H9 (cell line): ENCODE measurements at regions not wholly inside any gene's neighbourhood (a gene's known extent, or its start where the extent isn't known, plus 50 kb on each side); places are given as distances from the start of the nearest gene placed in this dataset.

Experiments
- DNase-seq: peaks from one replicate; pipeline ENCODE4 v3.0.0-alpha.2; 2017
- H2AFZ ChIP-seq: one replicate; pipeline ENCODE4 v1.6.1; 2013; ENCODE audit warnings: mild to moderate bottlenecking, low read length, control low read depth, moderate library complexity
- H2AK5ac ChIP-seq: 2 replicates; pipeline ENCODE4 v1.6.1; 2013; ENCODE audit warnings: low read length, control low read depth, mixed read lengths; ENCODE audit not compliant: insufficient read length
- H2BK120ac ChIP-seq: one replicate; pipeline ENCODE4 v1.6.1; 2013; ENCODE audit warnings: low read depth, mild to moderate bottlenecking, low read length, control low read depth, inconsistent platforms; ENCODE audit not compliant: poor library complexity, severe bottlenecking
- H2BK12ac ChIP-seq: 2 replicates; pipeline ENCODE4 v1.6.1; 2013; ENCODE audit warnings: low read length, control low read depth, mixed read lengths, low read depth; ENCODE audit not compliant: insufficient read length
- H2BK15ac ChIP-seq: 2 replicates; pipeline ENCODE4 v1.6.1; 2013; ENCODE audit warnings: low read depth, low read length, control low read depth
- H2BK20ac ChIP-seq: one replicate; pipeline ENCODE4 v1.6.1; 2013; ENCODE audit warnings: low read depth, mild to moderate bottlenecking, low read length, control low read depth, inconsistent platforms; ENCODE audit not compliant: poor library complexity, severe bottlenecking
- H2BK5ac ChIP-seq: 2 replicates; pipeline ENCODE4 v1.6.1; 2013; ENCODE audit warnings: low read length, control low read depth, mixed read lengths; ENCODE audit not compliant: insufficient read length
- H3K14ac ChIP-seq: 2 replicates; pipeline ENCODE4 v1.6.1; 2013; ENCODE audit warnings: low read length, control low read depth; ENCODE audit not compliant: insufficient read depth
- H3K18ac ChIP-seq: 2 replicates; pipeline ENCODE4 v1.6.1; 2013; ENCODE audit warnings: low read depth, mild to moderate bottlenecking, mixed read lengths, low read length, control low read depth; ENCODE audit not compliant: insufficient read length
- H3K23ac ChIP-seq: 2 replicates; pipeline ENCODE4 v1.6.1; 2013; ENCODE audit warnings: low read length, control low read depth, mixed read lengths, low read depth; ENCODE audit not compliant: insufficient read length
- H3K23me2 ChIP-seq: 2 replicates; pipeline ENCODE4 v1.6.1; 2013; ENCODE audit warnings: low read depth, mild to moderate bottlenecking, mixed read lengths, low read length, control low read depth; ENCODE audit not compliant: insufficient read length, poor library complexity, severe bottlenecking
- H3K27ac ChIP-seq: 2 replicates; pipeline ENCODE4 v1.5.1; 2013; ENCODE audit warnings: low read length, control low read depth, mixed read lengths, low read depth; ENCODE audit not compliant: insufficient read length
- H3K27me3 ChIP-seq: 2 replicates; pipeline ENCODE4 v1.6.1; 2013; ENCODE audit warnings: low read length, control low read depth, inconsistent platforms; ENCODE audit not compliant: insufficient read depth
- H3K4ac ChIP-seq: 2 replicates; pipeline ENCODE4 v1.6.1; 2013; ENCODE audit warnings: low read depth, mild to moderate bottlenecking, control low read depth, inconsistent platforms, low read length, moderate library complexity
- H3K4me1 ChIP-seq: 2 replicates; pipeline ENCODE4 v1.6.1; 2013; ENCODE audit warnings: low read length, control low read depth, inconsistent platforms; ENCODE audit not compliant: insufficient read depth
- H3K4me2 ChIP-seq: 2 replicates; pipeline ENCODE4 v1.6.1; 2013; ENCODE audit warnings: low read length, control low read depth, mixed read lengths; ENCODE audit not compliant: insufficient read length, insufficient read depth
- H3K56ac ChIP-seq: 2 replicates; pipeline ENCODE4 v1.6.1; 2013; ENCODE audit warnings: low read depth, mild to moderate bottlenecking, mixed read lengths, low read length, control low read depth; ENCODE audit not compliant: insufficient read length
- H3K79me1 ChIP-seq: 2 replicates; pipeline ENCODE4 v1.6.1; 2013; ENCODE audit warnings: low read depth, mild to moderate bottlenecking, moderate library complexity, low read length, control low read depth, inconsistent platforms; ENCODE audit not compliant: insufficient read depth, poor library complexity, severe bottlenecking
- H3K79me2 ChIP-seq: 2 replicates; pipeline ENCODE4 v1.6.1; 2013; ENCODE audit warnings: low read length, control low read depth, inconsistent platforms; ENCODE audit not compliant: insufficient read depth
- H3K9ac ChIP-seq: 2 replicates; pipeline ENCODE4 v1.6.1; 2013; ENCODE audit warnings: low read length, control low read depth, mixed read lengths; ENCODE audit not compliant: insufficient read length; ENCODE audit errors: extremely low read depth
- H3K9me3 ChIP-seq: one replicate; pipeline ENCODE4 v1.6.1; 2013; ENCODE audit warnings: low read depth, low read length, inconsistent platforms; ENCODE audit not compliant: control insufficient read depth
- H3T11ph ChIP-seq: one replicate; pipeline ENCODE4 v1.6.1; 2013; ENCODE audit warnings: mild to moderate bottlenecking, low read length, control low read depth, inconsistent platforms
- H4K20me1 ChIP-seq: one replicate; pipeline ENCODE4 v1.6.1; 2013; ENCODE audit not compliant: control insufficient read depth, insufficient read length, insufficient read depth
- H4K5ac ChIP-seq: 2 replicates; pipeline ENCODE4 v1.6.1; 2013; ENCODE audit warnings: low read depth, mild to moderate bottlenecking, mixed read lengths, low read length, control low read depth; ENCODE audit not compliant: insufficient read length
- H4K8ac ChIP-seq: replicated peaks from 2 replicates; pipeline ENCODE4 v1.6.1; 2013; ENCODE audit warnings: low read length, control low read depth, mixed read lengths, low read depth; ENCODE audit not compliant: insufficient read length
- H4K91ac ChIP-seq: 2 replicates; pipeline ENCODE4 v1.6.1; 2013; ENCODE audit warnings: low read depth, mild to moderate bottlenecking, moderate library complexity, mixed read lengths, low read length, control low read depth; ENCODE audit not compliant: insufficient read length
- H3K27ac Mint-ChIP-seq, 3 experiments: 2 replicates in 2 of 3; 3 replicates in 1 of 3; pipeline ENCODE4 v1.8.0; 2020 to 2021; ENCODE audit warnings: mixed read lengths in 3 of 3, mild to moderate bottlenecking in 1 of 3, moderate library complexity in 1 of 3
- H3K27me3 Mint-ChIP-seq: 2 replicates; pipeline ENCODE4 v1.8.0; 2021; ENCODE audit warnings: low read depth, mild to moderate bottlenecking, moderate library complexity, mixed read lengths
- H3K36me3 Mint-ChIP-seq, 3 experiments: 2 replicates in 2 of 3; 3 replicates in 1 of 3; pipeline ENCODE4 v1.8.0; 2020 to 2021; ENCODE audit warnings: low read depth in 3 of 3, mixed read lengths in 3 of 3; ENCODE audit not compliant: insufficient read depth in 1 of 3
- H3K4me1 Mint-ChIP-seq, 2 experiments: 2 replicates each; pipeline ENCODE4 v1.8.0; 2020; ENCODE audit warnings: mixed read lengths in 2 of 2
- H3K4me3 Mint-ChIP-seq, 2 experiments: 2 replicates in 1 of 2; 3 replicates in 1 of 2; pipeline ENCODE4 v1.8.0; 2020 to 2021; ENCODE audit warnings: mild to moderate bottlenecking in 2 of 2, mixed read lengths in 2 of 2, moderate library complexity in 1 of 2
- H3K9me3 Mint-ChIP-seq, 2 experiments: 2 replicates in 1 of 2; 3 replicates in 1 of 2; pipeline ENCODE4 v1.8.0; 2020; ENCODE audit warnings: mild to moderate bottlenecking in 2 of 2, mixed read lengths in 2 of 2, moderate library complexity in 1 of 2
- WGBS: extraction: QIAGEN DNeasy Blood & Tissue Kit; methylation state at CpG from one replicate; pipeline ENCODE4 v1.1.7; 2013; ENCODE audit warnings: missing lambda C conversion rate, low lambda C conversion rate, mixed read lengths; ENCODE audit not compliant: insufficient read length; ENCODE audit errors: extremely low coverage; 5-methylcytosine and 5-hydroxymethylcytosine counted together
- TF ChIP-seq, protein P1 (sequence below): fragments of 200-600 bp; sonication (generic); conservative IDR thresholded peaks from 3 replicates; pipeline ENCODE4 v1.8.0; 2021; ENCODE audit warnings: antibody characterized with exemption, mild to moderate bottlenecking

DNA sequence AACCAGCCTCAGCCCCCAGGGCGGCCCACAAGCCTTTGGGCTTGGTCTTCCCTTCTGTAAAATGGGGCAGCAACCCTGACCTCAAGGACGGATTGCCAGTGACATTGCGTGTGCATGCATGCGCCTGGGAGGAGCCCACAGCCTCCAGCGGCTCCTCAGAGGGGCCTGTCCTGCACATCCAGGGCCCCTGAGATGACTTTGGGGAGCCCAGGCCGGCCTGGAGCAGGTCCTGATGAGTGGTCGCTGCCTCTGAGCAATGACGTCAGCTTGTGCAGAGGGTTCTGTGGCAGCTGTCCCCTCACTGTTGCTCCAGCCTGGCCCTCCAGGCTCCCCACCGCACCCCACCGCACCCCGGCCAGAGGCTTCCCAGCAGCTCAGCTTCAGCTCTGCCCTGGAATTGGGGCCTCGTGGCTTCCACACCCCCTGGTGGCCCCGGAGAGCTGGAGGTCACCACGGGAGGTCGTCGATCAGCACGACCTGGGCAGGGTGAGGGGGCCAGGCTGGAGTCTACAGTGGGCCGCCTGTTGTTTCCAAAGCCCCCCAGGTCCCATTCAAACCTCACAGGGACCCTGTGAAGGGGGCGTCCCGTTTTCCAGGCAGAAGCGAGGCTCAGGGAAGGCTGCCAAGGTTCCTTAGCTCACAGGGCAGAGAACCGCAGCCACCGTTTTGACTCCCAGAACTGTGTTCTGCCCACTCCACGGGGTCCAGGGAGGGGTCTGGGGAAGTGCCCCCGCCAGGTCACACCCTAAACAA is 341.8 kb downstream of the SEC14L1 start:
- Mint-ChIP-seq H3K4me3 (no peak overlapping the region), H3K36me3 (peaks cover 16 to 18% (median 16%) of the 10 kb centered on the region in 3 experiments; a peak in 6 of 7 replicates), H3K4me1 (peaks cover 21 to 30% of the 10 kb centered on the region in 2 experiments), H3K9me3 (no peaks in the 10 kb centered on the region), H3K27ac (no peak overlapping the region), H3K27me3 (no peaks in the 10 kb centered on the region)
- Histone ChIP-seq H2AFZ (no peak overlapping the region), H3K23me2 (no peaks in the 10 kb centered on the region), H2BK120ac (no peak overlapping the region), H2BK15ac (no peak overlapping the region), H3K27me3 (no peaks in the 10 kb centered on the region), H3T11ph (no peak overlapping the region), H4K91ac (no peak overlapping the region), H3K27ac (no peak overlapping the region), H3K79me1 (peaks cover 4% of the 10 kb centered on the region), H3K4me2 (no peak overlapping the region), H3K23ac (no peak overlapping the region), H2BK5ac (no peak overlapping the region), H4K5ac (no peak overlapping the region), H3K9me3 (no peaks in the 10 kb centered on the region), H4K20me1 (no peaks in the 10 kb centered on the region), H2BK20ac (no peak overlapping the region), H3K14ac (no peak overlapping the region), H2AK5ac (no peak overlapping the region), H3K56ac (no peak overlapping the region), H3K4me1 (peaks cover 2% of the 10 kb centered on the region; the same call in 1 of the 2 replicates), H2BK12ac (no peak overlapping the region), H3K18ac (no peak overlapping the region), H3K9ac (no peak overlapping the region), H3K4ac (no peak overlapping the region), H3K79me2 (peaks cover 16% of the 10 kb centered on the region; the same call in 1 of the 2 replicates), H4K8ac (no peak overlapping the region)
- no peak for DNase-seq
- TF ChIP-seq, protein P1, sequence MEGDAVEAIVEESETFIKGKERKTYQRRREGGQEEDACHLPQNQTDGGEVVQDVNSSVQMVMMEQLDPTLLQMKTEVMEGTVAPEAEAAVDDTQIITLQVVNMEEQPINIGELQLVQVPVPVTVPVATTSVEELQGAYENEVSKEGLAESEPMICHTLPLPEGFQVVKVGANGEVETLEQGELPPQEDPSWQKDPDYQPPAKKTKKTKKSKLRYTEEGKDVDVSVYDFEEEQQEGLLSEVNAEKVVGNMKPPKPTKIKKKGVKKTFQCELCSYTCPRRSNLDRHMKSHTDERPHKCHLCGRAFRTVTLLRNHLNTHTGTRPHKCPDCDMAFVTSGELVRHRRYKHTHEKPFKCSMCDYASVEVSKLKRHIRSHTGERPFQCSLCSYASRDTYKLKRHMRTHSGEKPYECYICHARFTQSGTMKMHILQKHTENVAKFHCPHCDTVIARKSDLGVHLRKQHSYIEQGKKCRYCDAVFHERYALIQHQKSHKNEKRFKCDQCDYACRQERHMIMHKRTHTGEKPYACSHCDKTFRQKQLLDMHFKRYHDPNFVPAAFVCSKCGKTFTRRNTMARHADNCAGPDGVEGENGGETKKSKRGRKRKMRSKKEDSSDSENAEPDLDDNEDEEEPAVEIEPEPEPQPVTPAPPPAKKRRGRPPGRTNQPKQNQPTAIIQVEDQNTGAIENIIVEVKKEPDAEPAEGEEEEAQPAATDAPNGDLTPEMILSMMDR: no peak
- WGBS: no CpG with 5 or more reads among the region's 25 CpGs
